ENCODE measurements at regions not wholly inside any gene's neighbourhood (a gene's known extent, or its start where the extent isn't known, plus 50 kb on each side); places are given as distances from the start of the nearest gene placed in this dataset.

GRCh38 chr14:25150401-25150800 lies 100.5 kb upstream of the STXBP6 start:
- DNase-seq (ENCODE audit: low spot score) = no peak

GRCh38 chr14:25140411-25140810 lies 90.5 kb upstream of the STXBP6 start:
- no peak for DNase-seq (ENCODE audit: low spot score)

GRCh38 chr14:25136811-25137210 lies 86.9 kb upstream of the STXBP6 start:
- DNase-seq (ENCODE audit: low spot score) = no peak

GRCh38 chr14:25134184-25134583 lies 84.2 kb upstream of the STXBP6 start:
- DNase-seq (ENCODE audit: low spot score) = no peak

GRCh38 chr14:25132732-25133422 lies 82.9 kb upstream of the STXBP6 start:
- peak; percentile 73 for DNase-seq (ENCODE audit: low spot score)

- no peak for DNase-seq (ENCODE audit: low spot score)
These were observed 82.1 kb upstream of the STXBP6 start for GRCh38 chr14:25132094-25132493.

GRCh38 chr14:25122843-25123242 lies 72.9 kb upstream of the STXBP6 start:
- DNase-seq (ENCODE audit: low spot score) = no peak

GRCh38 chr14:25122211-25122610 lies 72.3 kb upstream of the STXBP6 start:
- no peak for DNase-seq (ENCODE audit: low spot score)

GRCh38 chr14:25121337-25122129 lies 71.6 kb upstream of the STXBP6 start:
- peak; percentile 31 for DNase-seq (ENCODE audit: low spot score)

GRCh38 chr14:25120261-25120660 lies 70.3 kb upstream of the STXBP6 start:
- no peak for DNase-seq (ENCODE audit: low spot score)

- DNase-seq (ENCODE audit: low spot score) = no peak
These were observed 68.7 kb upstream of the STXBP6 start for GRCh38 chr14:25118671-25119070.

- no peak for DNase-seq (ENCODE audit: low spot score)
These were observed 67.4 kb upstream of the STXBP6 start for GRCh38 chr14:25117342-25117741.

GRCh38 chr14:25116607-25117006 lies 66.7 kb upstream of the STXBP6 start:
- no peak for DNase-seq (ENCODE audit: low spot score)

GRCh38 chr14:25113394-25113793 lies 63.4 kb upstream of the STXBP6 start:
- DNase-seq (ENCODE audit: low spot score) = no peak

GRCh38 chr14:25111061-25111601 lies 61.2 kb upstream of the STXBP6 start:
- peak; percentile 4 for DNase-seq (ENCODE audit: low spot score)

- no peak for DNase-seq (ENCODE audit: low spot score)
These were observed 60.2 kb upstream of the STXBP6 start for GRCh38 chr14:25110106-25110505.

GRCh38 chr14:25108959-25109358 lies 59.0 kb upstream of the STXBP6 start:
- no peak for DNase-seq (ENCODE audit: low spot score)

- DNase-seq (ENCODE audit: low spot score) = no peak
These were observed 58.3 kb upstream of the STXBP6 start for GRCh38 chr14:25108291-25108690.

- DNase-seq (ENCODE audit: low spot score) = no peak
These were observed 53.9 kb upstream of the STXBP6 start for GRCh38 chr14:25103820-25104219.

GRCh38 chr14:25103271-25103670 lies 53.3 kb upstream of the STXBP6 start:
- DNase-seq (ENCODE audit: low spot score) = no peak

GRCh38 chr14:25102788-25103187 lies 52.8 kb upstream of the STXBP6 start:
- DNase-seq (ENCODE audit: low spot score) = no peak

- no peak for DNase-seq (ENCODE audit: low spot score)
These were observed 51.3 kb upstream of the STXBP6 start for GRCh38 chr14:25101276-25101675.
